ENCODE measurements at regions not wholly inside any gene's neighbourhood (a gene's known extent, or its start where the extent isn't known, plus 50 kb on each side); places are given as distances from the start of the nearest gene placed in this dataset.

- BruUV-seq (replicated peaks), result no TSS peak
- TF ChIP-seq CTCF (IDR thresholded peaks at IDR 0.05; ENCODE audit: insufficient read depth in 1 of 2, low read depth in 1 of 2, low read length in 1 of 2, severe bottlenecking in 1 of 2, unreplicated experiment in 1 of 2), result no peak
- intact Hi-C loops (cut with micrococcal nuclease; ENCODE audit: unreplicated experiment), result no loop called here
- no peaks in the 10 kb centered on the region for H3K9me3 Mint-ChIP-seq (ENCODE audit: unreplicated experiment)
- Histone ChIP-seq H3K9me3 (no peaks in the 10 kb centered on the region), H3K4me3 (ENCODE audit: low read depth, low read length) (no peak overlapping the region), H3K27me3 (replicated peaks; ENCODE audit: control insufficient read depth, insufficient read depth, low read length) (no peaks in the 10 kb centered on the region), H3K36me3 (ENCODE audit: control insufficient read depth, insufficient read depth, low read length) (no peaks in the 10 kb centered on the region), H3K4me1 (no peaks in the 10 kb centered on the region)
- no peak overlapping the region for H3K4me3 Mint-ChIP-seq (ENCODE audit: unreplicated experiment)
- POLR2A ChIA-PET, result no interaction called here
- H3K36me3 Mint-ChIP-seq (ENCODE audit: insufficient read depth, unreplicated experiment), result no peaks in the 10 kb centered on the region
- CTCF ChIA-PET, result no interaction called here
- H3K27me3 Mint-ChIP-seq (ENCODE audit: insufficient read depth, unreplicated experiment), result no peaks in the 10 kb centered on the region
- no peak for DNase-seq
- no peaks in the 10 kb centered on the region for H3K4me1 Mint-ChIP-seq (ENCODE audit: low read depth, unreplicated experiment)
- H3K27ac Mint-ChIP-seq (ENCODE audit: unreplicated experiment), result no peak overlapping the region
Measured at GRCh38 chr4:157791236-157791635, 381.6 kb downstream of the GASK1B start.

GRCh38 chr4:157787618-157788017 lies 385.2 kb downstream of the GASK1B start:
- Mint-ChIP-seq H3K4me1 (ENCODE audit: low read depth, unreplicated experiment) (no peaks in the 10 kb centered on the region), H3K27ac (ENCODE audit: unreplicated experiment) (no peak overlapping the region), H3K4me3 (ENCODE audit: unreplicated experiment) (no peak overlapping the region), H3K27me3 (ENCODE audit: insufficient read depth, unreplicated experiment) (no peaks in the 10 kb centered on the region), H3K9me3 (ENCODE audit: unreplicated experiment) (no peaks in the 10 kb centered on the region), H3K36me3 (ENCODE audit: insufficient read depth, unreplicated experiment) (no peaks in the 10 kb centered on the region)
- intact Hi-C loops (cut with micrococcal nuclease; ENCODE audit: unreplicated experiment), result no loop called here
- Histone ChIP-seq H3K4me1 (no peaks in the 10 kb centered on the region), H3K4me3 (ENCODE audit: low read depth, low read length) (no peak overlapping the region), H3K27me3 (replicated peaks; ENCODE audit: control insufficient read depth, insufficient read depth, low read length) (no peaks in the 10 kb centered on the region), H3K9me3 (no peaks in the 10 kb centered on the region), H3K36me3 (ENCODE audit: control insufficient read depth, insufficient read depth, low read length) (no peaks in the 10 kb centered on the region)
- ChIA-PET CTCF (no interaction called here), POLR2A (no interaction called here)
- no peak for TF ChIP-seq CTCF (IDR thresholded peaks at IDR 0.05; ENCODE audit: insufficient read depth in 1 of 2, low read depth in 1 of 2, low read length in 1 of 2, severe bottlenecking in 1 of 2, unreplicated experiment in 1 of 2)
- no peak for DNase-seq
- BruUV-seq (replicated peaks), result no TSS peak

- H3K36me3 Mint-ChIP-seq (ENCODE audit: insufficient read depth, unreplicated experiment), result no peaks in the 10 kb centered on the region
- H3K27me3 Mint-ChIP-seq (ENCODE audit: insufficient read depth, unreplicated experiment), result no peaks in the 10 kb centered on the region
- H3K4me3 Mint-ChIP-seq (ENCODE audit: unreplicated experiment), result no peak overlapping the region
- H3K9me3 ChIP-seq, result no peaks in the 10 kb centered on the region
- no peaks in the 10 kb centered on the region for H3K4me1 ChIP-seq
- no peak for TF ChIP-seq CTCF (IDR thresholded peaks at IDR 0.05; ENCODE audit: insufficient read depth in 1 of 2, low read depth in 1 of 2, low read length in 1 of 2, severe bottlenecking in 1 of 2, unreplicated experiment in 1 of 2)
- H3K4me3 ChIP-seq (ENCODE audit: low read depth, low read length), result no peak overlapping the region
- ChIA-PET POLR2A (no interaction called here), CTCF (interaction anchor here (0.8 kb wide), 1 partner anchor 25 kb away, joined by 3 read pairs; no protein-coding TSS in a partner anchor)
- intact Hi-C loops (cut with micrococcal nuclease; ENCODE audit: unreplicated experiment), result no loop called here
- BruUV-seq (replicated peaks), result no TSS peak
- no peaks in the 10 kb centered on the region for H3K27me3 ChIP-seq (replicated peaks; ENCODE audit: control insufficient read depth, insufficient read depth, low read length)
- H3K36me3 ChIP-seq (ENCODE audit: control insufficient read depth, insufficient read depth, low read length), result no peaks in the 10 kb centered on the region
- H3K9me3 Mint-ChIP-seq (ENCODE audit: unreplicated experiment), result no peaks in the 10 kb centered on the region
- H3K4me1 Mint-ChIP-seq (ENCODE audit: low read depth, unreplicated experiment), result peaks cover 8% of the 10 kb centered on the region
- DNase-seq, result no peak
- H3K27ac Mint-ChIP-seq (ENCODE audit: unreplicated experiment), result no peak overlapping the region
Measured at GRCh38 chr4:157781361-157781760, 391.5 kb downstream of the GASK1B start.
